Keratinocyte (primary cell): ENCODE measurements at regions not wholly inside any gene's neighbourhood (a gene's known extent, or its start where the extent isn't known, plus 50 kb on each side); places are given as distances from the start of the nearest gene placed in this dataset.

Experiments used
- DNase-seq: peaks from one replicate; pipeline ENCODE4 v3.0.0-alpha.2; 2011; ENCODE audit warnings: low read depth, missing footprints, low spot score
- FAIRE-seq: peaks from 2 replicates; lab custom pipeline; 2011; peaks lifted over from hg19 to GRCh38; lab: Jason Lieb, UNC
- H2AFZ ChIP-seq: 2 replicates; pipeline ENCODE4 v1.6.0; 2012; ENCODE audit warnings: low read length, control low read depth, inconsistent platforms; ENCODE audit not compliant: control insufficient read depth
- H3K27ac ChIP-seq: 2 replicates; pipeline ENCODE4 v1.5.1; 2011; ENCODE audit warnings: low read length; ENCODE audit not compliant: control insufficient read depth, insufficient read depth
- H3K27me3 ChIP-seq: 3 replicates; pipeline ENCODE4 v1.6.0; 2011; ENCODE audit warnings: low read length; ENCODE audit not compliant: control insufficient read depth, insufficient read depth; ENCODE audit errors: extremely low read depth
- H3K36me3 ChIP-seq, 2 experiments: 2 replicates in 1 of 2; 3 replicates in 1 of 2; pipeline ENCODE4 v1.5.1; 2011; ENCODE audit warnings: low read length in 2 of 2, mild to moderate bottlenecking in 1 of 2; ENCODE audit not compliant: control insufficient read depth in 2 of 2, insufficient read depth in 2 of 2; ENCODE audit errors: extremely low read depth in 1 of 2
- H3K4me1 ChIP-seq: 3 replicates; pipeline ENCODE4 v1.5.1; 2011; ENCODE audit warnings: low read length; ENCODE audit not compliant: control insufficient read depth, insufficient read depth; ENCODE audit errors: extremely low read depth
- H3K4me2 ChIP-seq: 3 replicates; pipeline ENCODE4 v1.6.0; 2011; ENCODE audit warnings: low read depth, low read length; ENCODE audit not compliant: control insufficient read depth, insufficient read depth; ENCODE audit errors: extremely low read depth
- H3K4me3 ChIP-seq, 3 experiments: fragments of 200-600 bp in 1 of 3; sonication (generic) in 1 of 3; 2 replicates in 2 of 3; 3 replicates in 1 of 3; pipeline ENCODE4 v1.5.1; 2011 to 2016; ENCODE audit warnings: low read length in 3 of 3, mild to moderate bottlenecking in 3 of 3, control low read depth in 2 of 3, inconsistent platforms in 1 of 3, low read depth in 1 of 3, mixed read lengths in 1 of 3, mixed run types in 1 of 3, moderate library complexity in 1 of 3; ENCODE audit not compliant: control insufficient read depth in 2 of 3, insufficient read depth in 2 of 3; ENCODE audit errors: extremely low read depth in 1 of 3
- H3K79me2 ChIP-seq: 2 replicates; pipeline ENCODE4 v1.6.0; 2012; ENCODE audit warnings: low read length; ENCODE audit not compliant: control insufficient read depth, insufficient read depth
- H3K9ac ChIP-seq: 3 replicates; pipeline ENCODE4 v1.6.0; 2011; ENCODE audit warnings: low read length; ENCODE audit not compliant: control insufficient read depth, insufficient read depth; ENCODE audit errors: extremely low read depth
- H3K9me1 ChIP-seq: 3 replicates; pipeline ENCODE4 v1.6.0; 2011; ENCODE audit warnings: low read length; ENCODE audit not compliant: control insufficient read depth, insufficient read depth; ENCODE audit errors: extremely low read depth
- H3K9me3 ChIP-seq: 2 replicates; pipeline ENCODE4 v1.5.1; 2012; ENCODE audit warnings: low read depth, low read length; ENCODE audit not compliant: control insufficient read depth
- H4K20me1 ChIP-seq: 3 replicates; pipeline ENCODE4 v1.6.0; 2011; ENCODE audit warnings: low read length; ENCODE audit not compliant: control insufficient read depth, insufficient read depth; ENCODE audit errors: extremely low read depth
- EZH2 ChIP-seq: IDR thresholded peaks from one replicate; pipeline ENCODE4 v1.6.1; 2012; ENCODE audit warnings: inconsistent platforms, mild to moderate bottlenecking, low read length, moderate library complexity
- dilution Hi-C: fragments of 300-500 bp; cut with MboI; formaldehyde crosslinking; loops from one replicate; pipeline ENCODE4 v1.7.0; 2020; ENCODE audit warnings: low sequenced_read_pairs; ENCODE audit not compliant: extremely low pct_ligation_motif_present
- TF ChIP-seq, protein P1 (sequence below), 3 experiments: IDR thresholded peaks in 1 of 3; conservative IDR thresholded peaks in 1 of 3; optimal IDR thresholded peaks in 1 of 3; 2 replicates in 2 of 3; 3 replicates in 1 of 3; pipeline versions ENCODE3 to v1.5.1; 2011; ENCODE audit warnings: low read length in 3 of 3, mild to moderate bottlenecking in 3 of 3, moderate library complexity in 2 of 3, control low read depth in 1 of 3, inconsistent platforms in 1 of 3; ENCODE audit not compliant: insufficient read depth in 2 of 3; ENCODE audit errors: extremely low read depth in 1 of 3

DNA sequence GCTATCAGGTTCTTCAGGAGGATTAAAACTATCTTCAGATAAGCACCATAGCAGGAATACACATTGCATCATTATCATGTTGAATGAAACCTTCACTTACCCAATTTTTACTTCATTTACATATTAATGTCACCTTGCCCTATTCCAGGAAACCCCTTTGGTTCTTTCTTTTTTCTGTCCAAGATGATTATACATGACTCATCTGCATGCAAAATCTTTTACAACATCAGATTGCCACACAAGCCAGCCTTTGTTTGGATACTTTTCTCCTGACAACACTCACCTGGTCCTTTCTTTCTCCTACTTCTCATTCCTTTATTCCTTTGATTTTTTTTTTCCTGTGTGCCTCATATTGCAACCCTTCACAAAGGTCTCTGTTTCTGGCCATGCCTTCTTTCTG lies 200.5 kb upstream of the POU3F2 start:
- H3K9ac ChIP-seq = no peak overlapping the region
- dilution Hi-C loops = no loop called here
- H3K4me2 ChIP-seq = no peak overlapping the region
- no peaks in the 10 kb centered on the region for H3K79me2 ChIP-seq
- no peak for TF ChIP-seq EZH2
- TF ChIP-seq, protein P1, sequence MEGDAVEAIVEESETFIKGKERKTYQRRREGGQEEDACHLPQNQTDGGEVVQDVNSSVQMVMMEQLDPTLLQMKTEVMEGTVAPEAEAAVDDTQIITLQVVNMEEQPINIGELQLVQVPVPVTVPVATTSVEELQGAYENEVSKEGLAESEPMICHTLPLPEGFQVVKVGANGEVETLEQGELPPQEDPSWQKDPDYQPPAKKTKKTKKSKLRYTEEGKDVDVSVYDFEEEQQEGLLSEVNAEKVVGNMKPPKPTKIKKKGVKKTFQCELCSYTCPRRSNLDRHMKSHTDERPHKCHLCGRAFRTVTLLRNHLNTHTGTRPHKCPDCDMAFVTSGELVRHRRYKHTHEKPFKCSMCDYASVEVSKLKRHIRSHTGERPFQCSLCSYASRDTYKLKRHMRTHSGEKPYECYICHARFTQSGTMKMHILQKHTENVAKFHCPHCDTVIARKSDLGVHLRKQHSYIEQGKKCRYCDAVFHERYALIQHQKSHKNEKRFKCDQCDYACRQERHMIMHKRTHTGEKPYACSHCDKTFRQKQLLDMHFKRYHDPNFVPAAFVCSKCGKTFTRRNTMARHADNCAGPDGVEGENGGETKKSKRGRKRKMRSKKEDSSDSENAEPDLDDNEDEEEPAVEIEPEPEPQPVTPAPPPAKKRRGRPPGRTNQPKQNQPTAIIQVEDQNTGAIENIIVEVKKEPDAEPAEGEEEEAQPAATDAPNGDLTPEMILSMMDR (optimal IDR thresholded peaks at IDR 0.05 in 1 of 3, IDR thresholded peaks at IDR 0.05 in 1 of 3, conservative IDR thresholded peaks at IDR 0.05 in 1 of 3; ENCODE audit: extremely low read depth in 1 of 3, insufficient read depth in 2 of 3, low read length in 3 of 3) = no peak
- H3K9me1 ChIP-seq = no peaks in the 10 kb centered on the region
- H3K36me3 ChIP-seq = no peaks in the 10 kb centered on the region
- no peak for FAIRE-seq
- no peak overlapping the region for H3K4me3 ChIP-seq
- no peak for DNase-seq
- H3K27me3 ChIP-seq = no peaks in the 10 kb centered on the region
- H2AFZ ChIP-seq = no peak overlapping the region
- no peaks in the 10 kb centered on the region for H3K9me3 ChIP-seq
- no peaks in the 10 kb centered on the region for H3K4me1 ChIP-seq
- no peak overlapping the region for H3K27ac ChIP-seq
- no peaks in the 10 kb centered on the region for H4K20me1 ChIP-seq

DNA sequence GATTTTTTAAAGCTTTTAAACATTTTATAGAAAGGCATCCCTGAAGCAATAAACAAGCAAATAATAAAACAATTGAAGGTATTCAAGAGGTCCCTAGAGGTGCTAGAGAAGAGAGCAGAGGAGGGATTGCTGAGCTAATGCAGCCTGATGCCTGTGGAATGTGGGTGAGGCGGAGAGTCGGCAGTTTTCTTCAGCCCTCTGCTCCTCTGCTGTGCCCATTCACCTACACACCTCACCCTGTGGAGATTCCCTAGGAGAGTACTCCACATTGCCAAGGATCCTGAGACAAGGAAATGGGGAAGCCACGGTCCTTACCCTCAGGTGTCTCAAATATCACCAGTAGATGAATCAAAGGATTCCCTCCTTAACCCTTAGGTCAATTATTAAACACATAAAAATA lies 199.8 kb upstream of the POU3F2 start:
- FAIRE-seq = no peak

More for the DNA sequence above, 199.8 kb upstream of the POU3F2 start:
- Histone ChIP-seq H3K9me3 (no peaks in the 10 kb centered on the region), H3K9ac (no peak overlapping the region), H4K20me1 (no peaks in the 10 kb centered on the region), H3K4me3 (no peak overlapping the region), H2AFZ (no peak overlapping the region), H3K4me2 (no peak overlapping the region), H3K27ac (no peak overlapping the region), H3K79me2 (no peaks in the 10 kb centered on the region), H3K27me3 (no peaks in the 10 kb centered on the region), H3K9me1 (no peaks in the 10 kb centered on the region), H3K4me1 (no peaks in the 10 kb centered on the region), H3K36me3 (no peaks in the 10 kb centered on the region)
- DNase-seq = no peak
- dilution Hi-C loops = no loop called here
- no peak for TF ChIP-seq EZH2
- TF ChIP-seq, protein P1 (optimal IDR thresholded peaks at IDR 0.05 in 1 of 3, IDR thresholded peaks at IDR 0.05 in 1 of 3, conservative IDR thresholded peaks at IDR 0.05 in 1 of 3; ENCODE audit: extremely low read depth in 1 of 3, insufficient read depth in 2 of 3, low read length in 3 of 3) = no peak
